Activated CD8-positive, alpha-beta T cell treated with anti-CD3 and anti-CD28 coated beads for 36 hours (primary cell): ENCODE measurements at regions not wholly inside any gene's neighbourhood (a gene's known extent, or its start where the extent isn't known, plus 50 kb on each side); places are given as distances from the start of the nearest gene placed in this dataset.

Source experiments
- ATAC-seq: fragments of 200-7000 bp; cut with Tn5 transposase; one replicate; pipeline ENCODE4 v1.10.0; 2021; ENCODE audit warnings: mild to moderate bottlenecking, moderate library complexity
- CTCF ChIA-PET: fragments of 350-600 bp; sonication (Branson Sonifier 250); formaldehyde crosslinking; loops from one replicate; lab custom pipeline; 2021; ENCODE audit warnings: antibody characterized with exemption; lab: Charles Lee
- POLR2A ChIA-PET: fragments of 350-600 bp; sonication (Branson Sonifier 250); formaldehyde crosslinking; loops from one replicate; lab custom pipeline; 2021; ENCODE audit warnings: antibody characterized with exemption; lab: Charles Lee
- DNase-seq: peaks from one replicate; pipeline ENCODE4 v3.0.0-alpha.2; 2020
- H3K27ac Mint-ChIP-seq: one replicate; pipeline ENCODE4 v1.8.0; 2021; ENCODE audit warnings: mild to moderate bottlenecking, mixed read lengths
- H3K27me3 Mint-ChIP-seq: one replicate; pipeline ENCODE4 v1.8.0; 2021; ENCODE audit warnings: mixed read lengths
- H3K36me3 Mint-ChIP-seq: one replicate; pipeline ENCODE4 v1.8.0; 2021; ENCODE audit warnings: low read depth, mixed read lengths
- H3K4me1 Mint-ChIP-seq: one replicate; pipeline ENCODE4 v1.8.0; 2021; ENCODE audit warnings: low read depth, mixed read lengths
- H3K4me3 Mint-ChIP-seq: one replicate; pipeline ENCODE4 v1.8.0; 2021; ENCODE audit warnings: mild to moderate bottlenecking, moderate library complexity, mixed read lengths
- H3K9me3 Mint-ChIP-seq: one replicate; pipeline ENCODE4 v1.8.0; 2021; ENCODE audit warnings: mixed read lengths
- CTCF ChIP-seq: fragments of 200-600 bp; IDR thresholded peaks from one replicate; pipeline ENCODE4 v1.8.0; 2022; ENCODE audit warnings: antibody characterized with exemption, mild to moderate bottlenecking
- intact Hi-C: fragments of 100-400 bp; cut with micrococcal nuclease; formaldehyde crosslinking; loops from one replicate; pipeline ENCODE4 v1.10.0; 2022

DNA sequence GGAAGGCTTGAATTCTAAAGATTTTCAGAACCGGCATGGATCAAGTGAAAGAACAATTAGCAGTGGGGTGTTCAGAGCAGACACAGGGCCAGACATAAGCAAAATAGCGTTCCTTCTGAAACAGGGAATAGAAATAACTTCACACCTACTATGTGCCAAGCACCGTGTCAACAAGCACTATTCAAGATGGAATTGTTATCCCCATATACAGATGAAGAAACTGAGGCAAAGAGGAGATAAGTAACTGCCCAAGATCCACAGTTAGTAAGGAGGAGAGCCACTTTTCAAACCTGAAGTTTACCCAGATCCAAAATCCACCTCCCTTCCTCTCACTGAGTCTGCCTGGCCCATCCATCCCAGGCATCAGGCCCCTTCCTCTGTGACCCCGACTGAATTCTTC is 73.6 kb upstream of the PIK3CG start:
- DNase-seq, result no peak
- no peak overlapping the region for H3K4me3 Mint-ChIP-seq
- intact Hi-C loops, result loop anchor here (5.0 kb wide), 2 partner anchors 156 to 256 kb away; no protein-coding TSS in a partner anchor
- H3K36me3 Mint-ChIP-seq, result no peaks in the 10 kb centered on the region
- ChIA-PET CTCF (no interaction called here), POLR2A (no interaction called here)
- no peaks in the 10 kb centered on the region for H3K4me1 Mint-ChIP-seq
- TF ChIP-seq CTCF, result no peak
- peaks cover 1% of the 10 kb centered on the region for H3K27me3 Mint-ChIP-seq
- no peak overlapping the region for H3K27ac Mint-ChIP-seq
- no peak for ATAC-seq
- no peaks in the 10 kb centered on the region for H3K9me3 Mint-ChIP-seq

DNA sequence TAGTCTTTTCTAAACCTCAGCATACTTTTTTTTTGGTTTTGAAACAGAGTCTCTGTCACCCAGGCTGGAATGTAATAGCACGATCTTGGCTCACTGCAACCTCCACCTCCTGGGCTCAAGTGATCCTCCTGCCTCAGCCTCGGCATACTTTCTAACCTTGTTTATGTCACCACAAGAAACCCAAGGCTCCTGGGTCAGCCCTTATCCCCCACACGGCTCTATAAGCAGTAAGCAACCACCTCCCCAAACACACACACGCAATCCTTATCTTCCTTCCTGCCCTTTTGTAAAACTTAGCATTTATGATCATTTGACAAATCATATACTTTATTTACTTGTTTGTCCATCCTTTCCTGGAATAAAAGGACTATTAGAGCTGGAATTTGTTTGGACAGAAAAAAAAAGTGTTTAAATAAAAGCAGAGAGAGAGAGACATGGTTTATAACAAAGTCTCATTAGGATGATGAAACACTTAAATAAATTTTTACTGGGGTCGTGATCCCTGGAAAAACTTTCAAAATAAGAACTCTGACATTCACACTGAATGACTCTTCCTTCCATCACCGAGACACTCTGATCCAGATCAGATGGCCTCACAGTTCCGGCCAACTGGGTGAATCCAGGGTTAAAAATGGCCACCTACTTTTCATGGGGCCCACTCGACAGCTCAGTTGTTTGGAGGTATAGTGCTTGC is 72.7 kb upstream of the PIK3CG start:
- no peak for ATAC-seq
- DNase-seq, result no peak
- Mint-ChIP-seq H3K4me1 (no peaks in the 10 kb centered on the region), H3K27ac (no peak overlapping the region), H3K9me3 (peaks cover 6% of the 10 kb centered on the region), H3K36me3 (peaks cover 2% of the 10 kb centered on the region), H3K4me3 (no peak overlapping the region), H3K27me3 (peaks cover 1% of the 10 kb centered on the region)
- CTCF ChIA-PET, result interaction anchor here (0.6 to 6.2 kb wide), 30 partner anchors 8 to 401 kb away, joined by 3 to 76 read pairs (median 4); no protein-coding TSS in a partner anchor
- intact Hi-C loops, result loop anchor here (5.0 kb wide), 2 partner anchors 155 to 255 kb away; no protein-coding TSS in a partner anchor
- POLR2A ChIA-PET, result interaction anchor here (0.7 kb wide), 1 partner anchor 1819 kb away, joined by 3 read pairs; no protein-coding TSS in a partner anchor
- TF ChIP-seq CTCF, result no peak

DNA sequence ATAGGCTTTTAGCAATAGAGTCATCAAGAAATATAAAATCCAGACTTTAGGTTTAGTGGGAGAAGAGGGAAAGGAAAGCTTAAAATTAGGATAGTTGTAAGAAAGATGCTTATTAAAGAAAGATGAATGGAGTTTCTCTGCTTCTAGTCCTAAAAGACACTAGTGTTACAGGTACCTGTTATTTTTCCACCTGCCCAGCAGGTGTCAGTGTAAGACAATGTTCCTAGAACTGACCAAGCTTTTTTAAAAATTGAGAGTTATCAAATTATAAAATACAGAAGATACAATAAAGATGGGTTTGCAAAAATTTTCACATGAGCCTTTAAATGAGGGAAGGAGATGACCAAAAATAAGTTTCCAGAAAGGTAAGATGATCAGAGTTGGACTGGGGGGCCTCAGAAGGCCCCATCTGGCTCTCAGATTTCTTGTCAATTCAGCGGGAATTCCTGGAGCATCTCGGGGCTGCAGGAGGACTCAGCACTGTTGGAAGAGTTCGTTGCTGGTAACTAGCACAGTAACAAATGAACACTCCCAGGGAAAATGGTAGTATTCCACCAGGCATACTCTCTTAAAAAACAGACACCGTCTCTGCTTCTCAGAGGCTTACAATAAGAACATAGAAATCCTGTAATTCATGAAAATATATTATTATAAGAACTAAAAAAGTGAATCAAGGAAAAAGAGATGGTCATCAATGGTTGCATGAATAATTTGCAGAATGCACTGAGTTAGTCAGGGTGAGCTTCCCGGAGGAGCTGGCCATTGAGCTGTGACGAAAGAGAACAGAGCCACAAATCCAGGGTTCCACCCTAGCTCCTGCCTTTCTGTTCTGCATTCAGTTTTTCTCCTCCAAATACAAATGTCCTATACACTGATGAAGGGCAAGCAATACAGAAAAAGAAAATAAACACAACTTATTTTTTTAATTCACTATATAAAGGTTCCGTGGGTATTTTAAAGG is 71.8 kb upstream of the PIK3CG start:
- Mint-ChIP-seq H3K4me1 (no peaks in the 10 kb centered on the region), H3K9me3 (peaks cover 7% of the 10 kb centered on the region), H3K27me3 (peaks cover 1% of the 10 kb centered on the region), H3K36me3 (peaks cover 2% of the 10 kb centered on the region), H3K4me3 (no peak overlapping the region), H3K27ac (no peak overlapping the region)
- TF ChIP-seq CTCF, result peak; percentile 84
- intact Hi-C loops, result loop anchor here (1.0 to 5.0 kb wide), 3 partner anchors 154 to 357 kb away; no protein-coding TSS in a partner anchor
- CTCF ChIA-PET, result interaction anchor here (0.6 to 6.2 kb wide), 33 partner anchors 9 to 617 kb away, joined by 3 to 76 read pairs (median 4); no protein-coding TSS in a partner anchor
- ATAC-seq (peak; percentile 68), DNase-seq (no peak)
- POLR2A ChIA-PET, result interaction anchor here (0.7 kb wide), 1 partner anchor 1820 kb away, joined by 3 read pairs; no protein-coding TSS in a partner anchor

DNA sequence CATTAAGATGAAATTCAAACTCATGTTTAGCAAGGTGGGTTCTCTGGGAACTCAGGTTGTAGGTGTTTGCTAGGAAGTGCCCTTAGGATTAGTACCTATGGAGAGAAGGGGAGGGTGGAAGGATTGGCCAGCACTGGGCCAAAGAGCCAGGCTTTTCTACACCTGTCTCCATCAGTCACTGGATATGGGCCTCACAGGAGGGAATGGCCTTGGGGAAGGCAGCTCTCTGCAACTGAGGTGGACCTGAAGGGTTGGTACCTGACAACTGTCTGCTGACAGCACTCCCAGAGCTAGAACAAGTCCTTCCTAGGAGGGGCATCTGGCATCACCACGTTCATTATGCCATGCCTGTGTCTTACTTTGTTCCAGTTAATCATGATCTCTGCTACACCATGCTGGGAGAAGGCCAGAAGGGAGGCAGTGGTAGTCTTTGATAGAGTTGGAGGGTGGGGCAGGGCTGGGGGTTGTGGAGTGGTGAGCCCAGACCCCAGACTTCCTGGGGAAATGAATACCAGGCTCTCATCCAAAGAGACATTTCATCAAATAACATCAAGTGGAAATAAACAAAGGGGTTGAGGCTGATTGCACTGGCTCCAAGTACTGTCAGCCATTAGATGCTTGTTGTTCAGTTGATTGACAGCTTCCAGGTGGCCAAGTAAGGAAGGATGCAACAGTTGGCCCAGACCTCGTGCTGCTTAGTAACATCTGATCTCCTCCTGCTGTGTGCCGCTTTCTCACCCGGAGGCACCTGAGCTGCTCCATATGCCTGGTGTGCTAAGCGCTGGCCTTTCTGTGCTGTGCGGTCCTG is 70.6 kb upstream of the PIK3CG start:
- Mint-ChIP-seq H3K36me3 (peaks cover 2% of the 10 kb centered on the region), H3K27me3 (peaks cover 1% of the 10 kb centered on the region), H3K4me1 (no peaks in the 10 kb centered on the region), H3K9me3 (peaks cover 7% of the 10 kb centered on the region), H3K4me3 (no peak overlapping the region), H3K27ac (no peak overlapping the region)
- POLR2A ChIA-PET, result no interaction called here
- no peak for DNase-seq
- CTCF ChIA-PET, result interaction anchor here (1.0 to 6.2 kb wide), 3 partner anchors 154 to 618 kb away, joined by 3 to 76 read pairs (median 16); no protein-coding TSS in a partner anchor
- no peak for ATAC-seq
- intact Hi-C loops, result loop anchor here (5.0 kb wide), 2 partner anchors 153 to 253 kb away; no protein-coding TSS in a partner anchor
- TF ChIP-seq CTCF, result no peak
